ENCODE measurements at regions not wholly inside any gene's neighbourhood (a gene's known extent, or its start where the extent isn't known, plus 50 kb on each side); places are given as distances from the start of the nearest gene placed in this dataset.

- H3K27ac ChIP-seq, result no peak overlapping the region
- no peak for TF ChIP-seq CTCF (conservative IDR thresholded peaks at IDR 0.05)
Measured at GRCh38 chr5:106673941-106674340, 996.8 kb downstream of the EFNA5 start.

DNA sequence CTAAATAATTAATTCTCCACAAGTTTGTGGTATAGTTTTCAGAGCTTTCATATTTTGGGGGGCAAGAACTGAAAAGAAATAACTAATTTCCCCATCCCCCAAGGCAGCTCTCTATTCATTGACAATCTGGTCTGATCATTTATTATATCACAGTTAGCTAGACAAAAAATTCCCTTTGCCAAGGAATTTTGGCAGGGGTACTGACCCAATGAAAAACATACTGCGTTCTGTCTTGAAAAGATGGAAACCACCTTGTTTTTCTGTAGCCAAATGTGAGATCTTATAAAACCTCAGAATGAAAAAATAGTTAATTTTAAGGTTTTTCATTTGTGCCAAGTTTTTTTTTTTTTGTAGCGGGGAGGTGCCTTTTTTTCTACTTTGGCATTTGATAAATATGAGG, 1008.9 kb downstream of the EFNA5 start:
- no peak for TF ChIP-seq CTCF (conservative IDR thresholded peaks at IDR 0.05)

GRCh38 chr5:106660681-106661080, 1010.1 kb downstream of the EFNA5 start:
- H3K27ac ChIP-seq, result no peak overlapping the region
- no peak for TF ChIP-seq CTCF (conservative IDR thresholded peaks at IDR 0.05)

More for the DNA sequence above, 1008.9 kb downstream of the EFNA5 start:
- H3K27ac ChIP-seq, result no peak overlapping the region

DNA sequence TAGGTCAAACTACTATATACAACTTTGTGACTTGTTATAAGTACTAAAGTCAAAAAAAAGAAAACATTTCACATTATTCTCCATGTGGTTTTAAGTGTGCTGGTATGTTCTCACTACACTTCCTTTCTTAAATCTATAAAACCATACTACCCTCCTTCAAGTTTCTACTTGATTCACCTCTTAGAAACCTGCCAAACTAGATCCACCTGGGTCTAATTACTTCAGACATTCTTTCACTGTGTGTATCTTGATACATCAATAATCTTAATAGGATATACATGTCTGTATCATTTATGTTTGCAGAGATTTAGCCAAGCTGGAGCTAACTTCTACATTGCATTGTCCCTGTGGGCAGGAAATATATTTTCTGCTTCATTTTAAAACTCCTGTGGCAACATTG, 1012.6 kb downstream of the EFNA5 start:
- H3K27ac ChIP-seq, result peak overlapping the region; percentile 59
- TF ChIP-seq CTCF (conservative IDR thresholded peaks at IDR 0.05), result no peak

GRCh38 chr5:106656821-106657220, 1013.9 kb downstream of the EFNA5 start:
- TF ChIP-seq CTCF (conservative IDR thresholded peaks at IDR 0.05), result no peak
- H3K27ac ChIP-seq, result no peak overlapping the region; the same call in 1 of the 2 replicates

DNA sequence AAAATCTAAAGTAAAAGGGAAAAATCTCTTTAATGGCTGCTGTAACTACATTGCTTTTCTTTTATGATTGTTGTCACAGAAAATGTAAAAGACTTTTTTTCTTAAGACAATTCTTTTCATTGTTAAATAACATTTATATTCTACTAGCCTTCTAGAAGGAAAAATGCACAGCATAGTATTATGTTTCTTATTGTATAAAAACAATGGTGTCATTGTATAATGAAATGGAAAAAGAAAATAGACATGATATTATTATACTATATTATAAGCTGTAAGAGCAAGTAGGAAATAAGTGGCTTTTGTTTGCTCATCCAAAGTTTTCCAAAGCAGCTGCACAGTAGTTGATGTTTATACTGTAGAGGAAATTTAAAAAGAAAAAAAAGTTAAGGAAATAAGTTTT, 1021.7 kb downstream of the EFNA5 start:
- TF ChIP-seq CTCF (conservative IDR thresholded peaks at IDR 0.05), result no peak
- H3K27ac ChIP-seq, result no peak overlapping the region

GRCh38 chr5:106648401-106648800, 1022.3 kb downstream of the EFNA5 start:
- no peak overlapping the region for H3K27ac ChIP-seq
- no peak for TF ChIP-seq CTCF (conservative IDR thresholded peaks at IDR 0.05)

DNA sequence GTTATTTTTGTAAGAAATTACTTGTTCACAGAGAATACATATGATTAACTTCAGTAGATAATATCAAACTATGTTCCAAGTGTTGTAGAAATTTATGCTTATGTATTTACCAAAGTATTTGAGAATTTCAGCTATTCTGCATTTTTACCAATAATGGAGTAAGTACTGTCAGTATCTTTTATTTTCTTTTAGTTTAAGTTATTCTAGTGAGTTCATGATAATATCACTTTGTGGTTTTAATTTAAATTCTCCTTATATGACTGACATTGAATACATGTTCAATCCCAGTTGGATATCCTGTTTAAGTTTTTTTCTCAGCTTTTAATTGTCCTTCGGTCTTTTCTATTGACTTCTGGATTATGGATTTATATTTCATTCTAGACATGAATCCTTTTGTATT, 1024.6 kb downstream of the EFNA5 start:
- H3K27ac ChIP-seq, result no peak overlapping the region
- no peak for TF ChIP-seq CTCF (conservative IDR thresholded peaks at IDR 0.05)

Measured in VCaP (cell line).